GM12872 (cell line): ENCODE measurements at regions not wholly inside any gene's neighbourhood (a gene's known extent, or its start where the extent isn't known, plus 50 kb on each side); places are given as distances from the start of the nearest gene placed in this dataset.
A peak's percentile ranks its signal among the peaks of the same experiment; 100 is the strongest.

Source experiments
- TF ChIP-seq, protein P1 (sequence below): IDR thresholded peaks from 3 replicates; pipeline ENCODE4 v1.5.1; 2011; ENCODE audit warnings: low read depth, mild to moderate bottlenecking, low read length, moderate library complexity; ENCODE audit not compliant: insufficient read depth

DNA sequence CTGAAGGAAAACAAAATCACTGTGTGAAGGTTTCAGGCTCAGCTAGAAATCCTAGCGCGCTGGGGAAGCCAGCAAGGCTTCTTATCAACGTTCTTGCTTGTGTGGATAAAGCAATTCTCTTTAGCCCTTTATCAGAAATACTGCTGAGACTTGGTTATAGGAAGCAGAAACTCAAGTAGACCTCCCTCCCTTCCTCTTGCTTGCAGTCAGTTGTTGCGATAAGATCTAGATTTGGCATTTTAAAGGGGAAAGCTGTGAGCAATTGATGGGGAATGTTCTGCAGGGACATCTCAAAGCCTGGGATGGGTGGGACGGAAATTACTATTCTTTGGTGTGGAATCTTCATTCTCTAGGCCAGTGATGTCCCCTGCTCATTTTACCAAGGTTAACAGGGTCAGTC is 76.4 kb upstream of the ANO4 start:
- TF ChIP-seq, protein P1, sequence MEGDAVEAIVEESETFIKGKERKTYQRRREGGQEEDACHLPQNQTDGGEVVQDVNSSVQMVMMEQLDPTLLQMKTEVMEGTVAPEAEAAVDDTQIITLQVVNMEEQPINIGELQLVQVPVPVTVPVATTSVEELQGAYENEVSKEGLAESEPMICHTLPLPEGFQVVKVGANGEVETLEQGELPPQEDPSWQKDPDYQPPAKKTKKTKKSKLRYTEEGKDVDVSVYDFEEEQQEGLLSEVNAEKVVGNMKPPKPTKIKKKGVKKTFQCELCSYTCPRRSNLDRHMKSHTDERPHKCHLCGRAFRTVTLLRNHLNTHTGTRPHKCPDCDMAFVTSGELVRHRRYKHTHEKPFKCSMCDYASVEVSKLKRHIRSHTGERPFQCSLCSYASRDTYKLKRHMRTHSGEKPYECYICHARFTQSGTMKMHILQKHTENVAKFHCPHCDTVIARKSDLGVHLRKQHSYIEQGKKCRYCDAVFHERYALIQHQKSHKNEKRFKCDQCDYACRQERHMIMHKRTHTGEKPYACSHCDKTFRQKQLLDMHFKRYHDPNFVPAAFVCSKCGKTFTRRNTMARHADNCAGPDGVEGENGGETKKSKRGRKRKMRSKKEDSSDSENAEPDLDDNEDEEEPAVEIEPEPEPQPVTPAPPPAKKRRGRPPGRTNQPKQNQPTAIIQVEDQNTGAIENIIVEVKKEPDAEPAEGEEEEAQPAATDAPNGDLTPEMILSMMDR: no peak

DNA sequence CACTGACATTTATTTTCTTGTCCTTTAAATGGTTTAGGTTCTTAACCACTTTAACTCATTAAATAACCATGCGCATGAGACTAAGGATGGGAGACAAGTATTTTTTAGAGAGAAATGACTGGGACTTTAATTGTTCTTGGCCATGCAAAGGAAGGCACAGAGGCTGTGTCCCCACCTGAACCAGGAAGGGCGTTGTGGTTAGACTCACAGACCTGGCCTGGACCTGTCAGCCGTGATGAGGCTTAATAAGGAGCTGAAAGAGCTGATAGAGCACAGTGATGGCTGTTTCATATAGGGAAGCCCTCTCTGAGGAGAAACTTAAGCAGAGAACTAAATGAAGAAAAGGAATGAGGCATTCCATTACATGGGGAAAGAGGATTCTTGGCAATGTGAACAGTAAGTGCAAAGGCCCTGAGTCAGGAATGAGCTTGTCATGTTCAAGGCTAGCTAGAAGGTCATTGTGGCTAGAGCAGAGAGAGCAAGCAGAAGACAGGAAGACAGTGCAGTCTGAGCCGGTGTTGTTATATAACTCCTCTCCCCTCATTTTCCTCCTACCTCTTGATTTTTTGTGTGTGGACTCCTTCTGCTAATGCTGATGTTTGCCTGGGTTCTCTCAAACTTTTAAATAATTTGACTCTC is 74.4 kb upstream of the ANO4 start:
- TF ChIP-seq, protein P1: no peak

DNA sequence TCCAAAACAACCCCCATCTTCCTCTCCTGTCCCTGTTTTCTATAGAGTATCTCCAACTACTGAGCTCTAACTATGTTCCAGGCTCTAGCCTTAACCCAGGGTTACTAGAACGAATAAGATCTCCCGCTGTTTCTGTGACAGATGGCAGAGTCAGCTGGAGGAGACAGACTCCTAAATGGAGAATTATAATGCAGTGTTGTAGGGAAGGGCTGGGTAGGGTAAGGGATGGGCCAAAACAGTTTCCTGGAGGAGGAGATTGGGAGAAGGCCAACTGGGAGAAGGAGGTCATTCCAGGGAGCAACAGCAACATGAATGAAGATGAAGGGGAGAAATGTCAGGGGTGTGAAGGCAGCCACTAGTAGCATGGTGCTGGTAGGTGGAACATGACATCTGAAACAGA is 73.4 kb upstream of the ANO4 start:
- TF ChIP-seq, protein P1: no peak

DNA sequence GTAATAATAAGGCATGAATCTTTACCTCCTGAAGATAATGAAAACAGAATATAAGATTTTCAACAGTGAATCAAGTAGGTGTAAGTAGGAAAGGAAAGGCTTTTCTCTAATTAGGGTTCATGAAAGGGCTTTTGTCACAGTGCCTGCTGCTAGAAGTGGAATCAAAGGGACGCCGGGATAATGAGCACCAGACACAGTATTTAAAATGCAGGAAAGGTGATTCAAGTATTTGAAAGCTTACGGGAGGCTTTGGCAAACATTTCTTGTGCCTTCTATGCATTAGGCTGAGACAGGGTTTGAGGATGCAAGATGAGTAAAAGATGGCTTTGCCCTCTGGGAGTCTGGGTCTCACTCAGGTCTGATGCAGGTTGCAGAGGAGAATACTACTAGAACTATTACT is 70.5 kb upstream of the ANO4 start:
- TF ChIP-seq, protein P1: no peak

DNA sequence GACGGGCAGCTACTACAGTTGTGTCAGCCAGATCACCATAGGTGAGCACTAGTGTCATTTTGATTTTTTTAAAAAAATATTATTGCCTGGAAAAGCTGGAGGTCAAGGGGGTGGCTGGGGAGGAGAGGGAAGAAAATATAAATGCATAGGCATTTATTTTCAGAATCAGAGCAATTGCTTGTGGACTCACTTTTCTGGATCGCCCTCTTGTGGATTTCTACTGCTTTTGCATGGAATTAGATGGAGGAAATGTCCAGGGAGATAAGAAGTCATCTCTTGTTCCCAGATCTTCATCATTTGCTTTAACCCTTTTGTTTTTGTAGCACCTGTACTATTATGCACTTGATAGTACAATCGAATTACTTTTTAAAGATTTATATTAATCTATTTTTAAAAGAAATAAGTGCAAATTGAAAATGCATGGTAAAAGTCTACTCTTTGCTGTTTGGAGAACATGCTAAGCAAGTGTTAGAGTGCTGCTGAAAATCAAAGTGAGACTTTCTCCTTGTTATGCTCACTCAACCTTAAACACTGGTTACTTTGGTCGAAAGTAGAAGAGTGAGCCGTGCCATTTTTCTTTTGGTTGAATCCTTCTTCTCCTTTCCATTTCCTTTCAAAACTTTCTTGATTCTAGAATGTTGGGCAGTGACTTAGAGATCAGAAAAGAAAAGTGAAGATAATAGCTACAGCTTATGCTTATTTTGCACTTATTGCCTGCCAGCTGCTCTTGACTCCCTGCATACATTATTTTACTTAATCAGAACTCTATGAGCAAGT is 60.6 kb upstream of the ANO4 start:
- TF ChIP-seq, protein P1: peak; percentile 53

- TF ChIP-seq, protein P1: no peak
Observed at GRCh38 chr12:100737168-100737567, 57.4 kb upstream of the ANO4 start.

GRCh38 chr12:100738086-100738485 is 56.5 kb upstream of the ANO4 start:
- TF ChIP-seq, protein P1: no peak
